ENCODE measurements at regions not wholly inside any gene's neighbourhood (a gene's known extent, or its start where the extent isn't known, plus 50 kb on each side); places are given as distances from the start of the nearest gene placed in this dataset.

DNA sequence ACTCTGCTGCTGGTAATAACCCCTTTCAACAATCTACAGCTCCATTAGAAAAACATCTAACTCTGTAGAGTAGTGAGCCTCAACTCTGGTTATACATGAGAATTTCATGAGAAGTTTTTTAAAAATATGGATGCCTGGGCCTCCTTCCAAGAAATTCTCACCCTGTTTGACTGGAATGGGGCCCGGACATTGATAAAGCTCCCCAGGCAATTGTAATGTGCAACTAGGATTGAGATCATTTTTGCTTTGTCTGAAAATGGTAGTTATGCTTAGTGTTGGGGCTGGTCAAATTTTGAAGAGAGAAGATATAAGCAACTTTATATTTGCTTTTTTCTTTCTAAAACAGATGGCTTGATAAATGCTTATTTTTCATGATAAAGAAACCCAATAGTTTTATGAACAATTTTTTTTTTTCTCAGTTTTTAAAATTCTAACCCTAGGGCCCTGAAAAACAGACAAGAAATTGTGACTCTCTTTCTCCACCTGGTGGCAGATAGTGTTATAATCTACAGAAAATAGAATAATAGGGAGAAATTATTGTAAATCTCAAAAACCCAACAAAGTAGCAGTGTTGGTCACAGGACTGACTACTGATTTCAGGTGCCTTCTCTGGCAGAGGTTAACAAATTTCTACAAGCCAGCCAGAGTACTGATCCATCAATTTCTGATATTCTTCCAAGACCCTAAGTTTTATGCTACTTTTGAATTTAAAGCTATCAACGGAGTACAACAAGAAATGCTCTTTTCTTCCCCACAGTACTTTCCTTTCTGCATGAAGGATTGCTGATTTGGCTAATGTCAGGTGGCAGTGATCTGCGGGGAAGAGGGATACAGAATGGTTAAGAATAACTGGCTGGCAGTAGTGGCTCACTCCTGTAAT is 174.8 kb downstream of the DKK1 start:
- TF ChIP-seq CTCF (IDR thresholded peaks at IDR 0.05) = peak; percentile 50 to 70 (median 61)
- no peak for TF ChIP-seq POLR2A (IDR thresholded peaks at IDR 0.05)

Measured in adrenal gland (tissue), 5 donors.